ENCODE measurements at regions not wholly inside any gene's neighbourhood (a gene's known extent, or its start where the extent isn't known, plus 50 kb on each side); places are given as distances from the start of the nearest gene placed in this dataset.
"Not testable (repeated sequence)": the region's sequence is repeated elsewhere in the genome, so short reads cannot be mapped to it uniquely, and the experiment has no call there.

- H3K36me3 Mint-ChIP-seq; H3K27me3 Mint-ChIP-seq; DNase-seq (ENCODE audit: low spot score); H3K27ac Mint-ChIP-seq; H3K9me3 Mint-ChIP-seq; H3K4me1 Mint-ChIP-seq (ENCODE audit: low read depth in 2 of 2); H3K4me3 Mint-ChIP-seq: not testable (repeated sequence)
- peak in 1 of 2 donors; percentile 43 for ATAC-seq
These were observed 106.7 kb upstream of the SLC24A2 start for GRCh38 chr9:19895578-19895977.

GRCh38 chr9:19895006-19895405, 106.2 kb upstream of the SLC24A2 start:
- no peak overlapping the region for H3K27ac Mint-ChIP-seq
- H3K9me3 Mint-ChIP-seq, result no peaks in the 10 kb centered on the region
- no peaks in the 10 kb centered on the region for H3K4me1 Mint-ChIP-seq (ENCODE audit: low read depth in 2 of 2)
- DNase-seq (ENCODE audit: low spot score) (no peak), ATAC-seq (no peak)
- no peaks in the 10 kb centered on the region for H3K27me3 Mint-ChIP-seq
- H3K36me3 Mint-ChIP-seq, result no peaks in the 10 kb centered on the region
- no peak overlapping the region for H3K4me3 Mint-ChIP-seq

GRCh38 chr9:19885608-19886007, 96.8 kb upstream of the SLC24A2 start:
- no peak for DNase-seq (ENCODE audit: low spot score)
- no peak overlapping the region for H3K4me3 Mint-ChIP-seq
- peaks cover 3% of the 10 kb centered on the region for H3K9me3 Mint-ChIP-seq
- no peaks in the 10 kb centered on the region for H3K4me1 Mint-ChIP-seq (ENCODE audit: low read depth in 2 of 2)
- ATAC-seq, result no peak
- peaks cover 2 to 3% of the 10 kb centered on the region in 2 donors for H3K27me3 Mint-ChIP-seq
- H3K36me3 Mint-ChIP-seq, result no peaks in the 10 kb centered on the region
- H3K27ac Mint-ChIP-seq, result no peak overlapping the region

GRCh38 chr9:19879062-19879461, 90.2 kb upstream of the SLC24A2 start:
- Mint-ChIP-seq H3K9me3 (peaks cover 2% of the 10 kb centered on the region), H3K27ac (no peak overlapping the region), H3K4me1 (ENCODE audit: low read depth in 2 of 2) (no peaks in the 10 kb centered on the region), H3K4me3 (no peak overlapping the region), H3K36me3 (no peaks in the 10 kb centered on the region), H3K27me3 (peaks cover 3 to 17% of the 10 kb centered on the region in 2 donors)
- ATAC-seq, result no peak
- no peak for DNase-seq (ENCODE audit: low spot score)

GRCh38 chr9:19876569-19877316, 87.9 kb upstream of the SLC24A2 start:
- Mint-ChIP-seq H3K4me1 (ENCODE audit: low read depth in 2 of 2) (no peaks in the 10 kb centered on the region), H3K9me3 (peaks cover 6% of the 10 kb centered on the region), H3K27ac (no peak overlapping the region), H3K4me3 (no peak overlapping the region), H3K27me3 (peaks cover 3 to 17% of the 10 kb centered on the region in 2 donors), H3K36me3 (no peaks in the 10 kb centered on the region)
- DNase-seq (ENCODE audit: low spot score), result no peak
- no peak for ATAC-seq

- Mint-ChIP-seq H3K9me3 (peaks cover 8% of the 10 kb centered on the region), H3K27me3 (peaks cover 2 to 13% of the 10 kb centered on the region in 2 donors), H3K36me3 (peaks cover 5% of the 10 kb centered on the region), H3K27ac (no peak overlapping the region), H3K4me1 (ENCODE audit: low read depth in 2 of 2) (no peaks in the 10 kb centered on the region), H3K4me3 (no peak overlapping the region)
- no peak for ATAC-seq
- DNase-seq (ENCODE audit: low spot score), result no peak
These were observed 86.6 kb upstream of the SLC24A2 start for GRCh38 chr9:19875291-19875920.

GRCh38 chr9:19873188-19873587, 84.4 kb upstream of the SLC24A2 start:
- H3K27me3 Mint-ChIP-seq; H3K27ac Mint-ChIP-seq; DNase-seq (ENCODE audit: low spot score); H3K36me3 Mint-ChIP-seq; ATAC-seq; H3K4me3 Mint-ChIP-seq; H3K4me1 Mint-ChIP-seq (ENCODE audit: low read depth in 2 of 2); H3K9me3 Mint-ChIP-seq: not testable (repeated sequence)

- Mint-ChIP-seq H3K4me1 (ENCODE audit: low read depth in 2 of 2) (no peaks in the 10 kb centered on the region), H3K4me3 (no peak overlapping the region), H3K27ac (no peak overlapping the region), H3K27me3 (peaks cover 0 to 7% of the 10 kb centered on the region in 2 donors), H3K9me3 (peaks cover 9% of the 10 kb centered on the region), H3K36me3 (peaks cover 5% of the 10 kb centered on the region)
- ATAC-seq, result no peak
- no peak for DNase-seq (ENCODE audit: low spot score)
These were observed 82.2 kb upstream of the SLC24A2 start for GRCh38 chr9:19870988-19871387.

GRCh38 chr9:19840953-19841352, 52.1 kb upstream of the SLC24A2 start:
- H3K4me1 Mint-ChIP-seq (ENCODE audit: low read depth in 2 of 2), result no peaks in the 10 kb centered on the region
- H3K4me3 Mint-ChIP-seq, result no peak overlapping the region
- ATAC-seq, result no peak
- H3K27me3 Mint-ChIP-seq, result peaks cover 0 to 6% of the 10 kb centered on the region in 2 donors
- H3K9me3 Mint-ChIP-seq, result peaks cover 4% of the 10 kb centered on the region
- no peak overlapping the region for H3K27ac Mint-ChIP-seq
- DNase-seq (ENCODE audit: low spot score), result no peak
- no peaks in the 10 kb centered on the region for H3K36me3 Mint-ChIP-seq
